Glutamatergic neuron (in vitro differentiated cells): ENCODE measurements at regions not wholly inside any gene's neighbourhood (a gene's known extent, or its start where the extent isn't known, plus 50 kb on each side); places are given as distances from the start of the nearest gene placed in this dataset.
A peak's percentile ranks its signal among the peaks of the same experiment; 100 is the strongest.

Experiments used
- DNase-seq: peaks from one replicate; pipeline ENCODE4 v3.0.0; 2022
- H3K27ac Mint-ChIP-seq: one replicate; pipeline ENCODE4 v1.8.0; 2020; ENCODE audit warnings: mild to moderate bottlenecking, mixed read lengths, inconsistent platforms; ENCODE audit not compliant: unreplicated experiment
- H3K27me3 Mint-ChIP-seq: one replicate; pipeline ENCODE4 v1.8.0; 2020; ENCODE audit warnings: mild to moderate bottlenecking, moderate library complexity, mixed read lengths, inconsistent platforms; ENCODE audit not compliant: unreplicated experiment
- H3K36me3 Mint-ChIP-seq: one replicate; pipeline ENCODE4 v1.8.0; 2020; ENCODE audit warnings: mild to moderate bottlenecking, mixed read lengths, inconsistent platforms; ENCODE audit not compliant: unreplicated experiment
- H3K4me1 Mint-ChIP-seq: one replicate; pipeline ENCODE4 v1.8.0; 2020; ENCODE audit warnings: mild to moderate bottlenecking, low read depth, mixed read lengths, inconsistent platforms; ENCODE audit not compliant: unreplicated experiment
- H3K4me3 Mint-ChIP-seq: one replicate; pipeline ENCODE4 v1.8.0; 2020; ENCODE audit warnings: mild to moderate bottlenecking, mixed read lengths, inconsistent platforms; ENCODE audit not compliant: unreplicated experiment
- H3K9me3 Mint-ChIP-seq: one replicate; pipeline ENCODE4 v1.8.0; 2020; ENCODE audit warnings: mild to moderate bottlenecking, moderate library complexity, mixed read lengths, inconsistent platforms; ENCODE audit not compliant: unreplicated experiment
- CTCF ChIP-seq: fragments of 200-600 bp; sonication (generic); IDR thresholded peaks from one replicate; pipeline ENCODE4 v1.5.0; 2021; ENCODE audit not compliant: partially characterized antibody, unreplicated experiment

DNA sequence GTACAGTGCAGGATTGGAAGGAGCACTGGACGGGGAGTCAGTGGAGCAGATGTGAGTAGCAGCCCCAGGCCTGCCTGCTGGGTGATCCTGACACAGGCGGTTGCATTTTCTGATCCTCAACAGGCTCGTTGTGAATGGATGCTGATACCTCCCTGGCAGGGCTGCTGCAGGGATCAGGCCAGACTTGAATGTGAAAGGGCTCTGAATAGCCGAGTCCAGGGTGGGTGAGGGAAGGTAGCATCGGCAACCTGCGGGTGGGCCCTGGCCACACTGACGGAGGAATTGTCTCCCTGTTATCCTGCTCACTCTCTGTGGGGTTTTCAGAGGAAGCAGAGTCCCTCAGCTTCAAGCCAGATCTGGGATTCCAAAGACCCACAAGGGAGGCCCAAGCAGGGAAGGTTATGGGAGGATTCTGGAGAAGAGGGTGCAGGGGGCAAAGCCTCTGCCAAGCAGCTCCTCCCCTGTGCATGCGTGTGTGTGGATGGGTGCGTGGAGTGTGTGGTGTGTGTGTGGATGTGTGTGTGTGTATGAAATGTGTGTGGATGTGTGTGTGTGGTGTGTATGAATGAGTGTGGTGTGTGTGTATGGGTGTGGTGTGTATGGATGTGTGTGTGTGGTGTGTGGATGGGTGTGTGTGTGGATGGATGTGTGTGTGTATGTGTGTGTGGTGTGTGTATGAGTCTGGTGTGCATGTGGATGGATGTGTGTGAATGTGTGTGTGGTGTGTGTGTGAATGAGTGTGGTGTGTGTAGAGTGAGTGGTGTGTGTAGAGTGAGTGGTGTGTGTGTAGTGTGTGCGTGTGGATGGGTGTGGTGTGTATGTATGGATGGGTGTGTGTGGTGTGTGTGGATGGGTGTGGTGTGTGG lies 100.3 kb downstream of the UBIAD1 start:
- Mint-ChIP-seq H3K4me1 (peaks cover 30% of the 10 kb centered on the region), H3K4me3 (peak overlapping the region; percentile 30), H3K36me3 (peaks cover 5% of the 10 kb centered on the region), H3K27me3 (peaks cover 6% of the 10 kb centered on the region), H3K9me3 (peaks cover 12% of the 10 kb centered on the region), H3K27ac (peak overlapping the region; percentile 53)
- no peak for TF ChIP-seq CTCF
- DNase-seq, result no peak

DNA sequence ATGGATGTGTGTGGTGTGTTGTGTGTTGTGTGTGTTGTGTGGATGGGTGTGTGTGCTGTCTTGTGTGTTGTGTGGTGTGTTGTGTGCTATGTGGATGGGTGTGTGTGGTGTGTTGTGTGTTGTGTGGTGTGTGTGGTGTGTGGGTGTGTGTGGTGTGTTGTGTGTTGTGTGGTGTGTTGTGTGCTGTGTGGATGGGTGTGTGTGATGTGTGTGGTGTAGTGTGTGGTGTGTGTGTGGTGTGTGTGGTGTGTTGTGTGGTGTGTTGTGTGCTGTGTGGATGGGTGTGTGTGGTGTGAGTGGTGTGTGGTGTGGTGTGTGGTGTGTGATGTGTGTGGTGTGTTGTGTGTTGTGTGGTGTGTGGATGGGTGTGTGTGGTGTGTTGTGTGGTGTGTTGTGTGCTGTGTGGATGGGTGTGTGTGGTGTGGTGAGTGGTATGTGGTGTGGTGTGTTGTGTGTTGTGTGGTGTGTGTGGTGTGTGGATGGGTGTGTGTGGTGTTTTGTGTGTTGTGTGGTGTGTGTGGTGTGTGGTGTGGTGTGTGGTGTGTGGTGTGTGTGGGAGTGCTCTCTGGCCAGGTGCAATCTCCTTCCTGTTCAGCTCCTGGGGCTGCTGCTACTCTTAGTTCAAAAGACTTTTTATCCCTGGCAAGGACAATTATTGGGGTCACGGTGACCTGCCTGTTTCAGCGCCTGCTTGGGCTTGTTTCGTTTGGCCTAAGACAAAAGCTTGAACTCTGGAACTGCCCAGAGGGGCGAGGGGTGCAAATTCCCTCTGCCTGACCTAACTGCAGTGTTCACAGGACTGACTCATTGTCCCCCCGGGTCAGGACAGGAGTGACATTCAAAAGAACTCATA lies 101.1 kb downstream of the UBIAD1 start:
- peaks cover 31% of the 10 kb centered on the region for H3K4me1 Mint-ChIP-seq
- no peak for DNase-seq
- peaks cover 5% of the 10 kb centered on the region for H3K36me3 Mint-ChIP-seq
- H3K27ac Mint-ChIP-seq, result peak overlapping the region; percentile 53
- no peak for TF ChIP-seq CTCF
- H3K4me3 Mint-ChIP-seq, result peak overlapping the region; percentile 30
- H3K9me3 Mint-ChIP-seq, result peaks cover 12% of the 10 kb centered on the region
- peaks cover 6% of the 10 kb centered on the region for H3K27me3 Mint-ChIP-seq

- DNase-seq, result no peak
- peaks cover 32% of the 10 kb centered on the region for H3K4me1 Mint-ChIP-seq
- H3K27ac Mint-ChIP-seq, result no peak overlapping the region
- H3K27me3 Mint-ChIP-seq, result peaks cover 6% of the 10 kb centered on the region
- H3K9me3 Mint-ChIP-seq, result peaks cover 12% of the 10 kb centered on the region
- H3K4me3 Mint-ChIP-seq, result no peak overlapping the region
- no peak for TF ChIP-seq CTCF
- H3K36me3 Mint-ChIP-seq, result peaks cover 5% of the 10 kb centered on the region
These were observed 101.7 kb downstream of the UBIAD1 start for GRCh38 chr1:11374748-11375110.

- no peak for DNase-seq
- Mint-ChIP-seq H3K9me3 (peaks cover 8% of the 10 kb centered on the region), H3K4me1 (peaks cover 37% of the 10 kb centered on the region), H3K27ac (peak overlapping the region; percentile 17), H3K36me3 (peaks cover 5% of the 10 kb centered on the region), H3K27me3 (peaks cover 6% of the 10 kb centered on the region), H3K4me3 (peak overlapping the region; percentile 55)
- TF ChIP-seq CTCF, result no peak
These were observed 101.9 kb upstream of the DISP3 start for GRCh38 chr1:11377001-11377583.
